ENCODE measurements at regions not wholly inside any gene's neighbourhood (a gene's known extent, or its start where the extent isn't known, plus 50 kb on each side); places are given as distances from the start of the nearest gene placed in this dataset.
"Not testable (repeated sequence)": the region's sequence is repeated elsewhere in the genome, so short reads cannot be mapped to it uniquely, and the experiment has no call there.

DNA sequence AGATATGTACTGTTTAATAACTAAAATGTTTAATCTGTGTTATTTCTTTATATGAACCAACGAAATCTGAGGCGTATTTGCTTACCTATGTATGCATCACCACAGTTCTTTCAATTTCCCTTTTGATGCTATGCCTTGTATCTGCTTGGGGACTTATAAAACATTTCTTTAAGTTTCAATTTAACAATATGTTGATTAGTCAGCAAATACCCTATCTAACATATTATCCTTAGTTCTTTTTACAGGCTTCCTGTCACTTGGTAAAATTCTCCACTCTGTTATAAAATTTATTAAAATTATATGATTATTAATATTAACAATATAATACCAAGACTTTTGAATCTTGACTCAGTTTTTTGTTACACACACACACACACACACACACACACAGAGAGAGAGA, 174.3 kb downstream of the CPS1 start:
- no peak for DNase-seq

- not testable (repeated sequence) for DNase-seq
Measured at GRCh38 chr2:210746826-210747225, 190.4 kb downstream of the CPS1 start.

- no peak for DNase-seq
Measured at GRCh38 chr2:210752532-210752931, 196.1 kb downstream of the CPS1 start.

DNA sequence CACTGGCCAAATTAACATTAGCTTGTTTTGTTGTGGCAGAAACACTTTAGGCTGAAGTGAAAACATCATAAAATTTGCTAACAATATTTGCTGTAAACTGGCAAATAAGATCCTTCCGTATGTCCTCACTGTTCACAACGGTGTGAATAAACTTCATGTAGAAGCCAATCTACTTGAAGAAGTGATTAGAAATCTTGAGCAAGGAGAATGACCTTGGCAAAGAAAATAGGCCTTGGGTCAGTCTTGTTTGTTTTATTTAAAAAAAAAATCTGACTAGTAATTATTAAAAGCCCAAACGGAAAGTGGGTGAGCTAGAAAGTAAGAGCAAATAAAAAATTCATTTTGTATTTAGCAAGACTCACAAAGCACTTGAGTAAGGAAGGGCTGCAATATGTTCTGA, 197.0 kb downstream of the CPS1 start:
- no peak for DNase-seq

DNA sequence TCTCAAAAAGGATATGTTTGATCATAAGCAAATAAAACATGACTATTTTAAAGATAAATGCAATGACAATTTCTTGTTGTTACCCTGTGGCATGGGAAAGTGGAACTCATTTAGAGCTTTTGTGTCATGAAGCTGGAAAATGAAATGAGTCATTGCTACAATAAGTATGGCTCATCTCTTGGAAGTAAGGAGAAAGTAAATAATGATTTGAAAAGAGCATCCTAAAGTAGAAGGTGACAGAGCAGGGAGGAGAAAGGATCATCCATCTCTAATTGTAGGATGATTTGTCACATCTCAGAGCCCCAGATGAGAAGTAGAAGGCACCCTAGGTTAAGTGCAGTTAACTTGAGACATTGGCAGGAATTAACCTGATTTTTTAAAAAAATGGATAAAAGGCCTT, 200.5 kb downstream of the CPS1 start:
- no peak for DNase-seq

DNA sequence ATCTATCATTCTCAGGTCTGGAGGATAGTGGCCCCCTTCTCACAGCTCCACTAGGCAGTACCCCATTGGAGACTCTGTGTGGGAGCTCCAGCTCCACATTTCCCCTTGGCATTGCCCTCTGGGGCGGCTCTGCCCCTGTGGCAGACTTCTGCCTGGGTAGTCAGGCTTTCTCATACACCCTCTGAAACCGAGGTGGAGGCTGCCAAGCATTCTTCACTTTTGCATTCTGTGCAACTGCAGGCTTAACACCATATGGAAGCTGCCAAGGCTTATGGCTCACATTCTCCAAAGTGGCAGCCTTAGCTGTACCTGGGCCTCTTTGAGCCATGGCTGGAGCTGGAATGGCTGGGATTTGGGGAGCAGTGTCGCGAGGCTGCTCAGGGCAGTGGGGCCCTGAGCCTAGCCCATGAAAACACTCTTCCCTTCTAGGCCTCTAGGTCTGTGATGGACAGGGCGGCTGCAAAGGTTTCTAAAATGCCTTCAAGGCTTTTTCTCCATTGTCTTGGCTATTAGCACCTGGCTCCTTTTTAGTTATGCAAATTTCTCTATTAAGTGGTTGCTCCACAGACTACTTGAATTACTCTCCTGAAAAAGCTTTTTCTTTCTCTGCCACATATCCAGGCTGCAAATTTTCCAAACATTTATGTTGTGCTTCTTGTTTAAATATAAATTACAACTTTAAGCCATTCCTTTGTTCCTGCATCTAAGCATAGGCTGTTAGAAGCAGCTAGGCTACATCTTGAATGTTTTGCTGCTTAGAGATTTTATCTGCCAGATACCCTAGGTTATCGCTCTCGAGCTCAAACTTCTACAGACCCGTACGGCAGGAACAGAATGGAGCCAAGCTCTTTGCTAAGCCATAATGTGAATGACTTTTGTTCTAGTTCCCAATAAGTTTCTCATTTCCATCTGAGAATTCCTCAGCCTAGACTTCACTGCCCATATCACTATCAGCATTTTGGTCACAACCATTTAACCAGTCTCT, 206.5 kb downstream of the CPS1 start:
- DNase-seq, result no peak

DNA sequence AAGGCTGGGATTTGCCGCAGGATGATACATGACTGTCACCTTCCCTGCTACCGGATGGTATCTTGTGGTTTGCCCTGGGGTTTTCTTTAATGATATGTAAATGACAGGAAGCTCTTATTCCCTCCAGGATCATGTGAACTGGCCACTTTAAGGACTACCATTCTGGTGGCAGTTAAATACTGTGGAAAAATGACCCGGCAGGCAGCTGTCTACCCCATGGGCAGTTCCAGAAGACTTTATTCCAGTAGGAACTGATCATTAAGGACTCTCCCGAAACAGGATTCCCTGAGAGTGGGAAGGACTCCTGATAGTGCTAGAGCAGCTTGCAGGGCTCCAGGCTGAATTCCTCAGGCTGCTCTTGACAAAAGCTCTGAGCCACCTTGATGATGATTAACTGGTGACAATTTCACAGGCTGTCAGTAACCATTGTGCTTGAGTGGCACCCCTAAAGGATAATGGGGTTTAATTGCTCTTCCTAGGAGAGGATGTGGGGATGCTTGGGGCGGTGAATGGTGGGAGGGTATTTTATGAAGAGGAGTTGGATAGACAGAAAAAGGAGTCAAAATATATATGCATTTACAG, 212.0 kb downstream of the CPS1 start:
- DNase-seq, result no peak

DNA sequence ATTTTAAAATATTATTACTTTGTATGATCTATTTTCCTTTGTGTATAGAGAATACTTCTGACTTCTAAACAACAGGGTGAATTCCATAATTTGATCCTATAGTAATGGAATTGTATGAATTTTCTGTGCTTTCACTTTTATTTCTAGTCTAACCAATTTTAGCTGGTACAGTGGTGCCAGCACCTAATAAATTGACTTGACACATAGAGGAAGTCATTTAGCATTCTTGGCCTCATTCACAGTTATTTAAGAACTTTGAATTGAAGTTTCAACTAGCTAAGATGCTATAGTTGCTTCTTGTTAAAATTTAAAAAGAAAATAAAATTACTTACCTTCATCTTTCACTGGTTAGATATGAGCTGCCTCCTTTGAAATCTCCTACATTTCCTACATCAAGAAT, 220.4 kb downstream of the CPS1 start:
- no peak for DNase-seq

DNA sequence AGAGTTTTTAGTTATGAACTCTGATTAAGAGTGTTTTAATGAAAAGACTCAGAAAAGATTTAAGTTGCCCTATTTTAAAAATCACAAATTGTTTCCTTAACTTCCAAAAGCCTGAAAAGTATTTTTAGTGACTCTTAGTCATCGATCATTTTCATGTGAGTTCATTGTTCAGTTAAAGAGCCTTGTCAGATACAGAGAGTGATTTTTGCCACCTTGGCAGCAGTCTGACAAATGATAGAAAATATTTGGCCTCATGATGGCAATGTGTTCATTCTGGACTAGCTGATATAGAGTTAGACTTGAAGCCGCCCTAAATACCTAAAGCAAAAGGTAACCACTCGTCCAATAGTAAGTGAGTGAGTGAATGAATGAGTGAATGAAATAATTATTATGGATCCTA, 225.8 kb downstream of the CPS1 start:
- DNase-seq, result no peak

- not testable (repeated sequence) for DNase-seq
Measured at GRCh38 chr2:210787831-210788230, 231.4 kb downstream of the CPS1 start.

- no peak for DNase-seq
Measured at GRCh38 chr2:210792000-210792399, 235.6 kb downstream of the CPS1 start.

DNA sequence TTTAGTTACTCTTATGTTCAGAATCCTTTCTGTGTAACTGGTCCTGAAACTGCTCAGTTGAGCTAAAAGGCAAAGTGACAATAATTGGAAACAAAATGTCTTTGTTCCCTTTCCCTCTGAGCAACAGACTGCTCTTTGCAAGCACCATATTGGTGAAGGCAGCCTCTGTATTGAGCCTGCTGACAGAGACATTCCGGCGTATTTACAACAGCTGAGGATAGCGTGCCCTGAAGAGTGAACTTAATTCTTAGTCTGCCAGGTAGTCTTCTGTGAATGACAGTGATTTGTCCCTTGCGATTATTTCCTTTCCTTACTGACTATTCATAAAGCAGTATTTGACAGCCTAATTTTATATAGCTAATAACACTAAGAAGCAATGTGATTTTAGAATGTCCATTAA, 239.1 kb downstream of the CPS1 start:
- no peak for DNase-seq

GRCh38 chr2:210798180-210798579, 241.8 kb downstream of the CPS1 start:
- no peak for DNase-seq

GRCh38 chr2:210814251-210815025, 258.0 kb downstream of the CPS1 start:
- DNase-seq, result no peak

GRCh38 chr2:210816769-210817168, 260.4 kb downstream of the CPS1 start:
- no peak for DNase-seq

GRCh38 chr2:210818473-210818872, 262.1 kb downstream of the CPS1 start:
- DNase-seq, result no peak

DNA sequence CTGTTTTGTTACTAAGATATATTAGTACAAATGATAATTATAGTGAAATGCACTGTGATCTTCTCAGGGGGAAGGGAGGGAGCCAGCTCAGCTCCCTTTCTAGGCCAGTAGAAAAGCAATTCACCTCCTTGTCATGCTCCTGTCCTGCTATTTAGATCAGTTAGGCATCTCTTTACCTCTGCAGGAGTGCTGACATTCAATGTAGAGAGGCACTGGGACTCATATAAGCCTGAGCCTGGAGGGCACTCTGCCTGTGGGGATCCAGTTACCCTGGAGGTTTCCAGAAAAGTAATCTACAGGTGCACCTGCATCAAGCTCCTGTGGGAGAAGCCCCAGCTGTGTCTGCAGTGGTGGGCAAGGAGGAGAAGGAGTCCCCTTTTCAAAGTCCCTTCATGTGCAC, 277.0 kb downstream of the CPS1 start:
- no peak for DNase-seq

- no peak for DNase-seq
Measured at GRCh38 chr2:210839034-210839433, 282.6 kb downstream of the CPS1 start.

GRCh38 chr2:210839450-210839849, 283.1 kb downstream of the CPS1 start:
- no peak for DNase-seq

DNA sequence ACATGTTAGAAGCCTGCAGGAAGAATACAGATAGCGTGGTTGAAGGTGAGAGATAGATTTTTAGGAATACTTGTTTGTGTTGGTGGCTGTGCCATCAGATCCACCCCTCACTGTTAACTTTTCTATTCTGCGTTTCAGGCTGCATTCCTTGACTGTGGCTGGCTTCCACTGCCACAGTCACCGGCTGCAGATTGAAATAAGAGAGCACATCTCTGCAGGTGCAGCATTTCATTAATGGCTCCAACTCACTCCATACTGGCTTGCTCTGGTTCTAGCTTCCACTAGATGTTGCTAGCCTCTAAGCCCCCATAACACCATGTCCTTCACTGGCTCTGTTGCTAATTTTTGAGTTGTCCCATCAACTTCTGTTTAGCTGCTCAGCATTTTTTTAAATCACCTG, 286.5 kb downstream of the CPS1 start:
- no peak for DNase-seq

GRCh38 chr2:210844016-210844415, 287.6 kb downstream of the CPS1 start:
- DNase-seq, result no peak

DNA sequence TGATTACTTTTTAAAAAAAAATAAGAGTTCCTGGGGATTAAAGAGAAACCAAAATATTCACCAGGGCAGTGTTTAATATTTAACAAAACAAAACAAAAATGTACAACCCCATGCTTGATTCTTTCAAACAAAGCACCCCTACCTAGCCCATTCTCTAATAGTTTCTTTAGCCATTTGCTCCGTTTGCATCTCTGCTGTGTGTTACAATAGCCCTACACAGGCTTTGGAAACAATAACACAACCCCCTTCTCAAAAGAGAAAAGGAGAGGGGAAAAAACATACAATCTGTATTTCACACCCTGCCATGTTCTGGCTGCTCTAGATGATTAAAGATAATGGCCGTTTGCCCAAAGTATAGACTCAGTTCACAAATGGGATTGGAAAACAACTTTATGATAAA, 302.9 kb downstream of the CPS1 start:
- no peak for DNase-seq

- no peak for DNase-seq
Measured at GRCh38 chr2:210860276-210860675, 303.9 kb downstream of the CPS1 start.

Measured in activated naive CD4-positive, alpha-beta T cell (primary cell).